Left renal pelvis (tissue), 4 donors: ENCODE measurements at regions not wholly inside any gene's neighbourhood (a gene's known extent, or its start where the extent isn't known, plus 50 kb on each side); places are given as distances from the start of the nearest gene placed in this dataset.
"Not testable (repeated sequence)": the region's sequence is repeated elsewhere in the genome, so short reads cannot be mapped to it uniquely, and the experiment has no call there.

Source experiments
- DNase-seq, 4 donors: peaks; one replicate each; pipeline ENCODE4 v3.0.0-alpha.2; 2013; ENCODE audit warnings: low read depth in 4 of 4, low spot score in 3 of 4

- no peak for DNase-seq
Measured at GRCh38 chrY:7419165-7419564, 507.6 kb upstream of the AMELY start.

DNA sequence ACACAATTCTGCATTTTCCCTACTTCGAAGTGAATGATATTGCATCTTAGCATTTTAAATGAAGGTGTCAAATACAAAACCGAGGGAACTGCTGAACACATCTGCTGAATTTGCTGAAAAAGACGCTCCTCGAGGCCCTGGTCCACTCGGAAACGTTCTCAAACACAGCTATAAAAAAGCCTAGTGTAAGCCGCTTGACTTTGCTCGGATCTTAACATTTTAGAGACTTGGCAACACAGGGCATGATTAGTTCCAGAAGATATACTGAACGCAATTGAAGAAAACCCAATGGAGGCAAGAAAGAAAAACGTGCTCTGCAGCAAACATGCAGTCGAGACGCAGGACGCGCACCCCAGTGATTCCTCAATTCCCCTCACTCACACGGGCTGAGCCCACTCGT, 506.4 kb upstream of the AMELY start:
- no peak for DNase-seq

DNA sequence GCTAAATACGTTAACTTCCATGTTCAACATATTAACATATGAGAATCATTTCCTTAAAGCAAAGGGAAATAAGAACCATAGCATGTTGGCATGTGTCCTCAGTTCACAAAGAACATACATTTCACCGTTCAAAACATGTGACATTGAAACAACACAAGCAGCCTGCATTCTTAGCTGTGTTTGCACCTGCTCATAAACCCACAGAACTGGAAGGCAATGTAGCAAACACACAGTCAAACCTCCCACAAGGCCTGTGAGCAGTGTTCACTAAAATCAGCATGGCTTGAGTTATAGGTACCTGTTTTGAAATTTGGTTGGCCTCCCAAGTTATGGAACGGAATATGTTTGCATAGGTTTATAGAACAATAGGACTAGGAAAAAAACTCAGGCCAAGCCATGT, 504.9 kb upstream of the AMELY start:
- DNase-seq: no peak

DNA sequence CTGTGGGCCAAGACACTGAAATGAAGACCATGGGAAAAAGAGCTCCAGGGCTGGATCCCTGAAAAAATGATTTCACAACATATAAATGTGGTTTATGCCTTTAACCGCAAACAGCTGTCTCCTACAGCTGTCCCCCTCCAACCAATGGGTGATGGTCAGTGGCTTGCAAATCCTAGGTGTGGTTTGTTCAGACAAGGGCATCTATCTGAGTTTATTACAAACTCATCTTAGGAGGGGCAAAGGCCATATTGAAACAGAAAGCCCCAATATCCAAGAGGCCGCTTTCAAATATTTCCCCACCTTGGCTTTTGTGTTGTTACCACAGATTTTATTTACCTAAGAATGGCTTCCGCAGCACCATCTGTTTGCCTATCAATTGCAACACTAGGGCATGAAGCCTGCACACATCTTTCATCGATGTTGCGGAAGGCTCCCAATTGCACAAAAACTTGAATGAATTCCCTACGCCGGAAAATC, 503.6 kb upstream of the AMELY start:
- DNase-seq: no peak

GRCh38 chrY:7390056-7390455, 478.5 kb upstream of the AMELY start:
- no peak for DNase-seq

DNA sequence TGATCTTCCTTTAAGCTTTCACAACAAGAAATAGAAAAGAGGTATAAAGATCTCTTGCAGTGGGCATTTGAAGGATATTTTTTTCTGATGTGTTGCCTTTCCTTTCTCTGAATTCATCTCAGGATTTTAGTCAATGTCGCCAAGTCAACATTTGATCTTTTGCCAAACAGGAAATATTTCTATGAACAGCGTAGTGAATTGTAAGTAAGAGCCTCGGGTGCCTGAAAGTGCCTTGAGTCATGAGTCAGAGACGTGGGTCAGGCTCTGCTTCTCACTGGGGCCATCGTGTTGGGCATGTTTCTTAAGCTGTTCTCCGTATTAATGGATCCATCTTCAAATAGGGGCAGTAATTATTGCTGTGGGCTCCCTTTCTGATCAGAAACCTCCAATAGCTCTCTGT, 471.4 kb upstream of the AMELY start:
- DNase-seq: no peak

DNA sequence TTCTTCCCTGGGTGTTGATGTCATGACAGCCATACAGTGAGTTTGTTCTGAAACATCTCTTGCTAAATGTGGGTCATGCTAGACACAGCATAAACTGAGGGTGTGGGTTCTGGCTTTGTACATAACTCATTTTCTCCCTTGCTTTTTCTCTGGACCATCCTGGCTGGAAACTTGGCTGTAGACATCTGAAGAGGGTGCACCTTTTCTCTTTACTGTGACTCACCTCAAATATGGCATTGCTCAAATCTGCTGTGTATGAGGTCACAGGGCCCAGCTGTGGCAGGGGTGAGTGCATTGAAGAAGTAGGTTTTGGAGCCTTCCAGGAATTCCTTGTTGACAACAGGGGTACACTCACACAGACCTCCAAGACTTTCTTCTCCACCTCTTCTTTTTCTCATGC, 465.5 kb upstream of the AMELY start:
- no peak for DNase-seq

DNA sequence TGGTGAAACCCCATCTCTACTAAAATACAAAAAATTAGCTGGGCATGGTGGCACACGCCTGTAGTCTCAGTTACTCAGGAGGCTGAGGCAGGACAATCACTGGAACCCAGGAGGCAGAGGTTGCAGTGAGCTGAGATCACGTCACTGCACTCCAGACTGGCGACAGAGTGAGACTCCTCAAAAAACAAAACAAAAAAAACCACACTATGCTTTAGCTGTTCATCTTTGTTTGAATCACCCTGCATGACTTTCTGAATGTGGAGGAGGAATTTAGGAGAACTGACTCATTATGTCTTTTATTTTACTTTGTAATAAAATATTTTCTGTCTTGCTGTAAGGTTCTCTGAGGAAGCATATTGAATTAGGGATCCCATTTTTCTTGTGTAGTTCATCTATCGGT, 462.9 kb upstream of the AMELY start:
- DNase-seq: not testable (repeated sequence)

DNA sequence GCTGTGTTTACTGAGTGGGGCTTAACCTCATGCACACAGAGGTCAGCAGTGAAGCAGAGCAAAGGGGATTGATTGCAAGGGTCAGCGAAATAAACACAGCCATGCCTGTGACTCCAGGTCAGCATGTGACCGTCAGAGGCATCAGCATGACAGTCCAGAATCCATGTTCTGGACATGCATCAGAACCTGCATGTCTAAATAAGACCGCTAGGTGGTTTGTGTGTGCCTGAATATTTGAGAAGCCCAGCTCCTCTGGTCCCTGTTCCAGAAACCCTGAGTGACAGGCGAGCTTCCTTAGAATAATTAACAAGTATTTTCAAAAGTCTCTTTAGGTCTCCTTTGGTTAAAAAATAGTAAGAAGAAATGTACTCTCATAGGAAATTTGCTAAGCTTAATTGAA, 460.4 kb upstream of the AMELY start:
- DNase-seq: not testable (repeated sequence)

DNA sequence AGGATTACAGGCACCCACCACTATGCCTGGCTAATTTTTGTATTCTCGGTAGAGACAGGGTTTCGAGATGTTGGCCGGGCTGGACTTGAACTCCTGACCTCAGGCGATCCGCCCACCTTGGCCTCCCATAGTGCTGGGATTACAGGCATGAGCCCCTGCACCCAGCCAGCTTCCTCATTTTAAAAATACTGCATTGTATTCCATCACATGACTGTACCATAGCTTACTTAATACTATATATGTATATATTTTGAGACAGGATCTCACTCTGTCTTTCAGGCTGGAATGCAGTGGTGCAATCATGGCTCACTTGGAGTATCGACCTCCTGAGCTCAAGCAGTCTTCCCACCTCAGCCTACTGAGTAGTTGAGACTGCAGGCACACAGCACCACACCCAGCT, 459.5 kb upstream of the AMELY start:
- not testable (repeated sequence) for DNase-seq

DNA sequence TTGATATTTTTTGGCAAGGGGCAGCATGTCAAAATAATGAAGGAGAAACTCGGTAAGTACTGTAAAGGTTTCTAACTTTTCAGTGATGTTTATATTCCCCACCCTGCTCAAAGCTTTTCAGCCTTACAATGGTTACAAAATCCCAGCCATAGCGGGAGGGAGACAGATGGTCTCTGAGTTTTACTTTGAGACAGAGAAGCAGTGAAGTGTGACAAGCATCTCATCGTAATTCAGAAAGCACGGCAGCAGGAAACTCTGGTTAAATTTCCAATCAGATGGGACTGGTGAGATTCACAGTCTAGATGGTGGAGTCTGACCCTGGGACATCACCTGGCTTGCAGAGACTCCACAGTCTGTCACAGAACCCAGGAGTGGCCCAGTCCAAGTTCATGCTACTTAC, 448.0 kb upstream of the AMELY start:
- no peak for DNase-seq

- no peak for DNase-seq
Measured at GRCh38 chrY:7358103-7358752, 446.7 kb upstream of the AMELY start.

GRCh38 chrY:7355891-7356290, 444.3 kb upstream of the AMELY start:
- DNase-seq: not testable (repeated sequence)

- DNase-seq: peak in 1 of 4 donors; percentile 22
Measured at GRCh38 chrY:7344661-7345060, 433.1 kb upstream of the AMELY start.

GRCh38 chrY:7343261-7343660, 431.7 kb upstream of the AMELY start:
- DNase-seq: no peak

GRCh38 chrY:7342732-7343131, 431.2 kb upstream of the AMELY start:
- not testable (repeated sequence) for DNase-seq

GRCh38 chrY:7339391-7340087, 428.0 kb upstream of the AMELY start:
- no peak for DNase-seq

- no peak for DNase-seq
Measured at GRCh38 chrY:7336023-7336873, 424.7 kb upstream of the AMELY start.

DNA sequence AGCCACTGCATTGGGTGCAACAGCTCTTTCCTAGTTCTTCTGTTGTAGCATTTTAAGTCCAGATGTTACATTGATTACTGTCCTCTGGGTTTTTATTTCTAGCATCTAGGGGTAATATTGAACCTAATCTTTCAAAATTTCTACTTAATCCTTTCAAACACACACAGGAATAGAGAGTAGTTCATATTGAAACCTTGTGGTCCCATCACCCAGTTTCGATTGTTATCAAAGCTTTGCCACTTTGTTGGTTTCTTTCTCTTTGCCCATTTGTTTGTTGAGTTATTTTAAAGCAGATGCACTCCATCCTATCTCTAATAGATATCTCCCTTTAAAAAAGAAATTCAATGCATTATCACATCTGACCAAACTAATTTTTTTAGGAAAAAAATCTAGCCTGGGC, 422.9 kb upstream of the AMELY start:
- no peak for DNase-seq

GRCh38 chrY:7326296-7327246, 415.0 kb upstream of the AMELY start:
- DNase-seq: no peak
